Mesendoderm (in vitro differentiated cells): ENCODE measurements at regions not wholly inside any gene's neighbourhood (a gene's known extent, or its start where the extent isn't known, plus 50 kb on each side); places are given as distances from the start of the nearest gene placed in this dataset.

Experiments used
- DNase-seq: peaks from one replicate; pipeline ENCODE4 v3.0.0; 2013
- H2AK5ac ChIP-seq: 2 replicates; pipeline ENCODE4 v1.6.1; 2013; ENCODE audit warnings: low read length, inconsistent platforms
- H2BK120ac ChIP-seq: 2 replicates; pipeline ENCODE4 v1.6.1; 2013; ENCODE audit warnings: low read depth, mild to moderate bottlenecking, low read length, moderate library complexity, mixed read lengths
- H2BK15ac ChIP-seq: replicated peaks from 2 replicates; pipeline ENCODE4 v1.6.1; 2013; ENCODE audit warnings: low read depth, mild to moderate bottlenecking, moderate library complexity
- H2BK5ac ChIP-seq: 2 replicates; pipeline ENCODE4 v1.6.1; 2013; ENCODE audit warnings: low read length, inconsistent platforms
- H3K18ac ChIP-seq: 2 replicates; pipeline ENCODE4 v1.6.1; 2013; ENCODE audit warnings: mild to moderate bottlenecking, low read length, mixed read lengths
- H3K23ac ChIP-seq: one replicate; pipeline ENCODE4 v1.6.1; 2013; ENCODE audit warnings: low read length
- H3K27ac ChIP-seq: 2 replicates; pipeline ENCODE4 v1.5.1; 2013; ENCODE audit warnings: low read depth, mild to moderate bottlenecking, inconsistent platforms, low read length, moderate library complexity
- H3K27me3 ChIP-seq: 2 replicates; pipeline ENCODE4 v1.6.1; 2013; ENCODE audit warnings: low read length, control low read depth, mild to moderate bottlenecking, inconsistent platforms; ENCODE audit not compliant: insufficient read depth, poor library complexity
- H3K36me3 ChIP-seq: 2 replicates; pipeline ENCODE4 v1.6.1; 2013; ENCODE audit warnings: low read length, inconsistent platforms; ENCODE audit not compliant: control insufficient read depth, insufficient read depth
- H3K4ac ChIP-seq: one replicate; pipeline ENCODE4 v1.6.1; 2013; ENCODE audit warnings: low read depth, mild to moderate bottlenecking, low read length, moderate library complexity
- H3K4me1 ChIP-seq: 2 replicates; pipeline ENCODE4 v1.6.1; 2013; ENCODE audit warnings: low read depth, low read length, inconsistent platforms; ENCODE audit not compliant: control insufficient read depth
- H3K4me2 ChIP-seq: 2 replicates; pipeline ENCODE4 v1.6.1; 2013; ENCODE audit warnings: low read length
- H3K4me3 ChIP-seq: 2 replicates; pipeline ENCODE4 v1.5.1; 2013; ENCODE audit warnings: mild to moderate bottlenecking, low read length
- H3K56ac ChIP-seq: one replicate; pipeline ENCODE4 v1.6.1; 2013; ENCODE audit warnings: low read length
- H3K79me1 ChIP-seq: 2 replicates; pipeline ENCODE4 v1.6.1; 2013; ENCODE audit warnings: low read length, inconsistent platforms
- H3K79me2 ChIP-seq: 2 replicates; pipeline ENCODE4 v1.6.1; 2013; ENCODE audit warnings: mild to moderate bottlenecking, low read length; ENCODE audit not compliant: control insufficient read depth, insufficient read depth
- H3K9ac ChIP-seq: 2 replicates; pipeline ENCODE4 v1.6.1; 2013; ENCODE audit warnings: low read length, inconsistent platforms
- H4K5ac ChIP-seq: one replicate; pipeline ENCODE4 v1.6.1; 2013; ENCODE audit warnings: low read length
- H4K8ac ChIP-seq: one replicate; pipeline ENCODE4 v1.6.1; 2013; ENCODE audit warnings: low read depth, mild to moderate bottlenecking, control low read depth, low read length, moderate library complexity
- WGBS: extraction: QIAGEN DNeasy Blood & Tissue Kit; methylation state at CpG from one replicate; pipeline ENCODE4 v1.1.7; 2013; ENCODE audit warnings: low lambda C conversion rate, missing lambda C conversion rate; ENCODE audit not compliant: insufficient coverage; ENCODE audit errors: extremely low coverage; 5-methylcytosine and 5-hydroxymethylcytosine counted together

DNA sequence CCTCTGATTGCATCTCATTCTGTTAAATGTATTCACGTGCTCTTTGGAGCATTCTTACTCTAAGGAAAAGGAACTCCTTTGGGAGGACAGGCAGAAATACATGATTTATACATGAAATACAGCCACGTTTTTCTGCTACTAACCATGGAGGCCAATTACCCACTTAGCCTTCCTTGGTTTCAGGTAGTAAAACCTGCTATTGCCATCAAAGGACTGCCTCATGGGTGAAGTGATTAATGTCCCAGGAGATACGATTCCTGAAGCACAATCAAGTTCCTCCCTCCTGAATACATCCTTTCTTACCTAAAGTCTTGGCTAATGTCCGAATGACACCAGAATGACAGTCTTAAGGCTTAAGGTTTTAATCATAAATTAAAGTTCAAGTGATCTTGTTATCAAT, 58.5 kb upstream of the PIK3CG start:
- H3K4ac ChIP-seq, result no peak overlapping the region
- H3K56ac ChIP-seq, result no peak overlapping the region
- no peak overlapping the region for H4K5ac ChIP-seq
- no peak overlapping the region for H3K4me2 ChIP-seq
- no peaks in the 10 kb centered on the region for H3K36me3 ChIP-seq
- peaks cover 2% of the 10 kb centered on the region for H3K4me1 ChIP-seq
- no CpG with 5 or more reads among the region's 4 CpGs for WGBS
- no peak for DNase-seq
- H2AK5ac ChIP-seq, result no peak overlapping the region
- no peak overlapping the region for H3K9ac ChIP-seq
- no peak overlapping the region for H3K27ac ChIP-seq
- H3K23ac ChIP-seq, result no peak overlapping the region
- H2BK5ac ChIP-seq, result no peak overlapping the region
- H3K4me3 ChIP-seq, result no peak overlapping the region
- H2BK15ac ChIP-seq, result no peak overlapping the region
- H2BK120ac ChIP-seq, result no peak overlapping the region
- H4K8ac ChIP-seq, result no peak overlapping the region
- H3K79me2 ChIP-seq, result no peaks in the 10 kb centered on the region
- H3K79me1 ChIP-seq, result no peaks in the 10 kb centered on the region
- no peak overlapping the region for H3K18ac ChIP-seq
- no peaks in the 10 kb centered on the region for H3K27me3 ChIP-seq

DNA sequence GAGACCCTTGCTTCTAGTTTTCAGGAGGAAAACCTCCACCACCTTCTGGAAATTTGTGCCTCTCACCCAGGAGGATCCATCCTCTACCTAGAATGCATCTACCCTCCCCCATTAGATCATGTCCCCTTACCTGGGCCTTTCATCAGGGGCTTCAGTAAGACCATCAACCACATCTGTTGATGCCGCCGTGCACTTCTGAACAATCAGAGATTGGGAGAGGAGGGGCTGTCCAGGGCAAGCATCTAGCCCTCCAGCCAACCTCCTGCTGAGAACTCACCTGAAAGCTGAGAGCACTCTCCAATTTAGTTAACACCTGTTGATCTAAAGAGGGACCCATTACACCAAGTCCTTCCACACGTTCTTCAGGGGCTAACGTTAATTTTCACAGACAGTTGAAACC, 57.6 kb upstream of the PIK3CG start:
- H3K79me1 ChIP-seq, result no peaks in the 10 kb centered on the region
- H3K56ac ChIP-seq, result no peak overlapping the region
- H3K79me2 ChIP-seq, result no peaks in the 10 kb centered on the region
- no peaks in the 10 kb centered on the region for H3K27me3 ChIP-seq
- H4K5ac ChIP-seq, result no peak overlapping the region
- no peak overlapping the region for H3K4me3 ChIP-seq
- no peak overlapping the region for H2BK15ac ChIP-seq
- H3K4me1 ChIP-seq, result peaks cover 2% of the 10 kb centered on the region
- no peak overlapping the region for H2BK5ac ChIP-seq
- no peak overlapping the region for H4K8ac ChIP-seq
- H3K4ac ChIP-seq, result no peak overlapping the region
- no peak overlapping the region for H3K4me2 ChIP-seq
- H2AK5ac ChIP-seq, result no peak overlapping the region
- no peak for DNase-seq
- H3K23ac ChIP-seq, result no peak overlapping the region
- no peak overlapping the region for H2BK120ac ChIP-seq
- H3K27ac ChIP-seq, result no peak overlapping the region
- no peak overlapping the region for H3K9ac ChIP-seq
- WGBS, result no CpG with 5 or more reads among the region's 4 CpGs
- H3K36me3 ChIP-seq, result no peaks in the 10 kb centered on the region
- no peak overlapping the region for H3K18ac ChIP-seq

DNA sequence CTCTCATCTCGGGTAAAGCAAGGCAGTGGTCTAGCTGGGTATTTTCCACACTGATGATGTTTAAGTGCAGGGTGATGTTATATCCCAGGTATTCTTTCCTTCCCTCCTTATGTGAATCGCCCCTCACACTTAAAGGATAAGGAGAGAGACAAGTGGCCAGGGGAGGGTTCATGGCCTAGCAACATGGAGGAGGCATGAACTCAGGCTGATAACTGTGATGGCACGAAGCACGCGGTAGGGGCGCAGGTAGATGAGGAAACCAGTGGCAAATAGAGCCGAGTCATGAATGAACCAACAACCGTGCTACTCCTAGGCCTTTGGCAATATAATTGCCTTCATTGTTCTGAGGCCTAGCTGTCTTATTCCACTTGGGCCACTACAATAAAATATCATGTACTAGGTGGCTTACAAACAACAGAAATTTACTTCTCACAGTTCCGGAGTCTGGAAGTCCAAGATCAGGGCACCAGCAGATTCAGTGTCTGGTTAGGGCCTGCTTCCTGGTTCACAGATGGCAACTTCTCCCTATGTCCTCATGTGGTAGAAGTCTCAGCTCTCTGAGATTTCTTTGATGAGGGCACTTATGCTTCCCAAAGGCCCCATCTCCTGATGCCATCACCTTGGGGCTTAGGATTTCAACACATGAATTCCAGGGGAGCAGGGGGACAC, 56.0 kb upstream of the PIK3CG start:
- H3K4me1 ChIP-seq, result peaks cover 2% of the 10 kb centered on the region

DNA sequence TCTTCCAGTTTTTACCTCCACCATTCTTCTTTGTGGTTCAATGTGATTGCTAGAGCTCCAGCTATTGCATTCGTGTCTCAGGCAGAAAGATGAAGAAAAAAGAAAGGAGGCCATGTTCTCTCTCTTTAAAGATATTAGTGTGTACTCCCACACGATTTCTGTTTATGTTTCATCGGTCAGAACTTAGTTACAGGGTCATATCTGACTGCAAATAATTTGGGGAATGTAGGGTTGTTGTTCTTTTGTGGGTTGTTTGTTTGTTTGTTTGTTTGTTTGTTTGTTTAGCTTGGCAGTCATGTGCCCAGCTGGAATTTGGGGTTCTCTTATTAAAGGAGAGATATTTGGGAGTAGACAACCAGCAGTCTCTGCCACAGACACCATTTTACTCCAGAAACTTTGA, 53.6 kb upstream of the PIK3CG start:
- H3K27ac ChIP-seq, result no peak overlapping the region
- no peaks in the 10 kb centered on the region for H3K79me2 ChIP-seq
- no peaks in the 10 kb centered on the region for H3K36me3 ChIP-seq
- H2BK15ac ChIP-seq, result no peak overlapping the region
- no peaks in the 10 kb centered on the region for H3K27me3 ChIP-seq
- DNase-seq, result no peak
- peaks cover 2% of the 10 kb centered on the region for H3K4me1 ChIP-seq
- H3K23ac ChIP-seq, result no peak overlapping the region
- no peak overlapping the region for H3K4me3 ChIP-seq
- no peak overlapping the region for H2AK5ac ChIP-seq
- H4K5ac ChIP-seq, result no peak overlapping the region
- no peak overlapping the region for H3K4me2 ChIP-seq
- no peaks in the 10 kb centered on the region for H3K79me1 ChIP-seq
- no peak overlapping the region for H4K8ac ChIP-seq
- H2BK5ac ChIP-seq, result no peak overlapping the region
- no CpG with 5 or more reads among the region's 3 CpGs for WGBS
- H3K18ac ChIP-seq, result no peak overlapping the region
- no peak overlapping the region for H2BK120ac ChIP-seq
- no peak overlapping the region for H3K56ac ChIP-seq
- no peak overlapping the region for H3K9ac ChIP-seq
- no peak overlapping the region for H3K4ac ChIP-seq

More for the DNA sequence above, 56.0 kb upstream of the PIK3CG start:
- Histone ChIP-seq H3K27ac (no peak overlapping the region), H3K4ac (no peak overlapping the region), H3K18ac (no peak overlapping the region), H3K23ac (no peak overlapping the region), H4K8ac (no peak overlapping the region), H3K36me3 (no peaks in the 10 kb centered on the region), H3K4me2 (no peak overlapping the region), H2BK5ac (no peak overlapping the region), H3K4me3 (no peak overlapping the region), H2BK15ac (no peak overlapping the region), H3K79me2 (no peaks in the 10 kb centered on the region), H4K5ac (no peak overlapping the region), H2BK120ac (no peak overlapping the region), H3K56ac (no peak overlapping the region), H2AK5ac (no peak overlapping the region), H3K79me1 (no peaks in the 10 kb centered on the region), H3K27me3 (no peaks in the 10 kb centered on the region), H3K9ac (no peak overlapping the region)
- no CpG with 5 or more reads among the region's 9 CpGs for WGBS
- no peak for DNase-seq

GRCh38 chr7:106812027-106812643, 52.9 kb upstream of the PIK3CG start:
- H3K4me3 ChIP-seq, result no peak overlapping the region
- H3K36me3 ChIP-seq, result no peaks in the 10 kb centered on the region
- no peaks in the 10 kb centered on the region for H3K27me3 ChIP-seq
- H3K4me2 ChIP-seq, result no peak overlapping the region
- DNase-seq, result no peak
- peaks cover 2% of the 10 kb centered on the region for H3K4me1 ChIP-seq
- H4K8ac ChIP-seq, result no peak overlapping the region
- no peak overlapping the region for H2BK5ac ChIP-seq
- H3K56ac ChIP-seq, result no peak overlapping the region
- H3K79me1 ChIP-seq, result no peaks in the 10 kb centered on the region
- H2BK15ac ChIP-seq, result no peak overlapping the region
- H3K27ac ChIP-seq, result no peak overlapping the region
- H2BK120ac ChIP-seq, result no peak overlapping the region
- H3K18ac ChIP-seq, result no peak overlapping the region
- no peak overlapping the region for H3K9ac ChIP-seq
- WGBS, result no CpG with 5 or more reads among the region's 4 CpGs
- H3K4ac ChIP-seq, result no peak overlapping the region
- H2AK5ac ChIP-seq, result no peak overlapping the region
- no peaks in the 10 kb centered on the region for H3K79me2 ChIP-seq
- no peak overlapping the region for H3K23ac ChIP-seq
- no peak overlapping the region for H4K5ac ChIP-seq
